Psoas muscle (tissue), 7 donors: ENCODE measurements at regions not wholly inside any gene's neighbourhood (a gene's known extent, or its start where the extent isn't known, plus 50 kb on each side); places are given as distances from the start of the nearest gene placed in this dataset.

Experiments used
- ATAC-seq, 4 donors: fragments of 200-7000 bp; cut with Tn5 transposase; one replicate each; pipeline ENCODE4 v1.9.1; 2020; ENCODE audit warnings: moderate library complexity in 3 of 4, mild to moderate bottlenecking in 2 of 4
- DNase-seq, 2 donors: peaks; one replicate each; pipeline ENCODE4 v3.0.0-alpha.2; 2020
- H3K27ac ChIP-seq: fragments of 200-600 bp; one replicate; pipeline ENCODE4 v1.8.0; 2022
- H3K27me3 ChIP-seq, 3 donors: fragments of 200-600 bp in 1 of 3; one replicate each; pipeline versions ENCODE4 v1.6.1 to v1.8.0; 2013 to 2022; ENCODE audit warnings: low read length in 2 of 3, mild to moderate bottlenecking in 2 of 3, moderate library complexity in 1 of 3; ENCODE audit not compliant: insufficient read depth in 3 of 3
- H3K36me3 ChIP-seq, 2 donors: fragments of 200-600 bp in 1 of 2; one replicate each; pipeline versions ENCODE4 v1.6.1 to v1.8.0; 2013 to 2022; ENCODE audit warnings: low read depth in 1 of 2, mild to moderate bottlenecking in 1 of 2, moderate library complexity in 1 of 2; ENCODE audit not compliant: insufficient read depth in 1 of 2
- H3K4me1 ChIP-seq: fragments of 200-600 bp; one replicate; pipeline ENCODE4 v1.8.0; 2022
- H3K4me3 ChIP-seq: fragments of 200-600 bp; one replicate; pipeline ENCODE4 v1.8.0; 2022; ENCODE audit warnings: mild to moderate bottlenecking
- H3K9me3 ChIP-seq: fragments of 200-600 bp; one replicate; pipeline ENCODE4 v1.8.0; 2022
- CTCF ChIP-seq: fragments of 200-600 bp; IDR thresholded peaks from one replicate; pipeline ENCODE4 v1.8.0; 2022; ENCODE audit warnings: antibody characterized with exemption
- WGBS, 3 donors: extraction: QIAGEN DNeasy Blood & Tissue Kit; methylation state at CpG; one replicate each; pipeline versions ENCODE4 v1.1.6 to v1.1.7; 2013; 5-methylcytosine and 5-hydroxymethylcytosine counted together
- intact Hi-C, 2 donors: fragments of 100-400 bp; cut with DNase I; formaldehyde crosslinking; loops; one replicate each; pipeline versions ENCODE4 v1.11.0 to v1.14.2; 2022
- donor health status: healthy with polysubstance abuse.
- donor health status: DM: no; HTN: no; CAD: no; lungs with moderate emphysema.
- donor health status: Bipolar disorder and iron deficiency.
- donor health status: healthy.
- donor health status: DM: yes; HTN: yes; CAD: no.
- donor health status: DM: no; HTN: no; CAD: no.
- donor health status: DM: yes; HTN: yes; CAD: no.

DNA sequence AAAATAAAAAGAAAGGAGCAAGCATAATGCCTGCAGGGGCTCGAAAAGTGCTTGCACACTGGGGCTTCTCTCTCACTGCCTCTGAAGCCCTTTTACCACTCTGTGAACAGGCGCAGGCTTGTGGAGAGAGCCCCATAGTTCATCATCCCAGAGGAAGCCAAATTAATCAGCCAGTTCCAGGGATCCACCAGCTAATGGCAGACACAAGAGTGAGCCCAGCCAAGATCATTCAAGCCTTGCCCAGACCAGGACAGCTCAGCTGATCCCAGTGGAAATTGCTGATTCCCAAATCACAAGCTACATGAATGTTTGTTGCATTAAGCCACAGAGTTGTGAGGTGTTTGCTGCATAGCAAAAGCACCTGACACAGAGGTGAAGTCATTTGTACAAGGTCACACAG, 135.3 kb downstream of the CHST1 start:
- intact Hi-C loops = no loop called here
- H3K27me3 ChIP-seq = no peaks in the 10 kb centered on the region
- H3K4me1 ChIP-seq = no peaks in the 10 kb centered on the region
- no peak overlapping the region for H3K4me3 ChIP-seq
- H3K27ac ChIP-seq = no peak overlapping the region
- no peaks in the 10 kb centered on the region for H3K36me3 ChIP-seq
- ATAC-seq = no peak
- no peak for TF ChIP-seq CTCF
- DNase-seq = no peak
- 63 to 78% (median 69%) methylated on average over 2 of the region's 2 CpGs for WGBS, 3 donors
- H3K9me3 ChIP-seq = no peaks in the 10 kb centered on the region

DNA sequence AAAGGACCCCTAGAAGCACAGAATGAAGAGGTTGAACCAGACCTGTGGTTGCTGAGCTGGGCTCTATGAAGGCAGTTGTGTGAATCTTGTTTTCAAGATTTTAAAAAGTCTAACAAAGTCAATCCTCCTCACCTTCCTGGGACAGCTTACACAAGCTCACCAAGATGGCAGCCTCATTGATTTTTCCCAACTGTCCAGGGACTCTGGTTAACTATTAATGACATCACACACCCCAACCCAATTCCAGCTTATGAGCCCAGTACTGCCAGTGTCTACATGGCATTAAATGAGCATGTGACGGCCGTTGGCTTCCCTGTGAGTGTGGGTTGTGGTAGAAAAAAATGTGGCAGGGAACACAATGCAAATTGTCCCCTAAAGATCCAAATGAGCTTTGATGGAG, 137.0 kb downstream of the CHST1 start:
- no peaks in the 10 kb centered on the region for H3K9me3 ChIP-seq
- no peak for DNase-seq
- no peak overlapping the region for H3K4me3 ChIP-seq
- no peak for TF ChIP-seq CTCF
- 58 to 80% (median 63%) methylated on average over 2 of the region's 2 CpGs for WGBS, 3 donors
- ATAC-seq = no peak
- H3K4me1 ChIP-seq = no peaks in the 10 kb centered on the region
- H3K36me3 ChIP-seq = no peaks in the 10 kb centered on the region
- H3K27ac ChIP-seq = no peak overlapping the region
- intact Hi-C loops = no loop called here
- peaks cover 0 to 2% (median 0%) of the 10 kb centered on the region in 3 donors for H3K27me3 ChIP-seq

GRCh38 chr11:45527898-45528297, 137.5 kb downstream of the CHST1 start:
- no peak for DNase-seq
- no peak overlapping the region for H3K27ac ChIP-seq
- no peaks in the 10 kb centered on the region for H3K4me1 ChIP-seq
- no peak overlapping the region for H3K4me3 ChIP-seq
- 91 to 100% (median 92%) methylated on average over 1 of the region's 1 CpG for WGBS, 3 donors
- no peak for ATAC-seq
- intact Hi-C loops = no loop called here
- H3K36me3 ChIP-seq = no peaks in the 10 kb centered on the region
- H3K9me3 ChIP-seq = no peaks in the 10 kb centered on the region
- peaks cover 0 to 2% (median 0%) of the 10 kb centered on the region in 3 donors for H3K27me3 ChIP-seq
- TF ChIP-seq CTCF = no peak

GRCh38 chr11:45525393-45525792, 140.0 kb downstream of the CHST1 start:
- Histone ChIP-seq H3K27me3 (peaks cover 0 to 2% (median 0%) of the 10 kb centered on the region in 3 donors), H3K27ac (no peak overlapping the region), H3K4me3 (no peak overlapping the region), H3K9me3 (no peaks in the 10 kb centered on the region), H3K4me1 (no peaks in the 10 kb centered on the region), H3K36me3 (no peaks in the 10 kb centered on the region)
- ATAC-seq (no peak), DNase-seq (no peak)
- WGBS, 3 donors = 40 to 55% (median 45%) methylated on average over 3 of the region's 3 CpGs
- intact Hi-C loops = no loop called here
- no peak for TF ChIP-seq CTCF

GRCh38 chr11:45523760-45524159, 141.7 kb downstream of the CHST1 start:
- ATAC-seq (no peak), DNase-seq (no peak)
- Histone ChIP-seq H3K4me3 (no peak overlapping the region), H3K27me3 (peaks cover 0 to 2% (median 0%) of the 10 kb centered on the region in 3 donors), H3K9me3 (no peaks in the 10 kb centered on the region), H3K4me1 (no peaks in the 10 kb centered on the region), H3K27ac (no peak overlapping the region), H3K36me3 (no peaks in the 10 kb centered on the region)
- intact Hi-C loops = no loop called here
- WGBS, 3 donors = 28 to 37% (median 36%) methylated on average over 5 of the region's 5 CpGs
- no peak for TF ChIP-seq CTCF
